ENCODE measurements at regions not wholly inside any gene's neighbourhood (a gene's known extent, or its start where the extent isn't known, plus 50 kb on each side); places are given as distances from the start of the nearest gene placed in this dataset.

GRCh38 chr1:111030590-111030989, 66.9 kb upstream of the LRIF1 start:
- Histone ChIP-seq H3K36me3 (ENCODE audit: insufficient read depth, low read length) (no peaks in the 10 kb centered on the region), H3K4me1 (ENCODE audit: insufficient read depth, low read length) (no peaks in the 10 kb centered on the region), H3K27me3 (ENCODE audit: insufficient read depth, low read length, poor library complexity, severe bottlenecking) (no peaks in the 10 kb centered on the region), H3K4me3 (ENCODE audit: low read length) (no peak overlapping the region), H3K9me3 (ENCODE audit: low read length) (no peaks in the 10 kb centered on the region), H3K27ac (ENCODE audit: low read depth, low read length) (no peak overlapping the region)
- CTCF ChIA-PET = interaction anchor here (0.6 to 2.2 kb wide), 25 partner anchors 10 to 620 kb away, joined by 3 to 16 read pairs (median 4); no protein-coding TSS in a partner anchor
- Mint-ChIP-seq H3K4me1 (no peaks in the 10 kb centered on the region), H3K4me3 (no peak overlapping the region), H3K36me3 (no peaks in the 10 kb centered on the region), H3K27ac (no peak overlapping the region), H3K9me3 (peaks cover 0 to 3% (median 0%) of the 10 kb centered on the region in 5 donors), H3K27me3 (peaks cover 8 to 21% of the 10 kb centered on the region in 2 donors)
- peak; percentile 8 to 61 (median 32) for DNase-seq
- POLR2A ChIA-PET = interaction anchor here (0.9 kb wide), 1 partner anchor 15 kb away, joined by 3 read pairs; no protein-coding TSS in a partner anchor

GRCh38 chr1:111025109-111025508, 61.4 kb upstream of the LRIF1 start:
- Mint-ChIP-seq H3K27ac (no peak overlapping the region), H3K27me3 (peaks cover 12 to 25% of the 10 kb centered on the region in 2 donors), H3K4me3 (no peak overlapping the region), H3K9me3 (peaks cover 0 to 7% (median 0%) of the 10 kb centered on the region in 5 donors), H3K4me1 (no peaks in the 10 kb centered on the region), H3K36me3 (peaks cover 0 to 4% (median 0%) of the 10 kb centered on the region in 3 donors)
- no peaks in the 10 kb centered on the region for H3K27me3 ChIP-seq (ENCODE audit: insufficient read depth, low read length, poor library complexity, severe bottlenecking)
- H3K4me1 ChIP-seq (ENCODE audit: insufficient read depth, low read length) = no peaks in the 10 kb centered on the region
- no peaks in the 10 kb centered on the region for H3K9me3 ChIP-seq (ENCODE audit: low read length)
- no peak overlapping the region for H3K4me3 ChIP-seq (ENCODE audit: low read length)
- no peak for DNase-seq
- CTCF ChIA-PET = no interaction called here
- no peak overlapping the region for H3K27ac ChIP-seq (ENCODE audit: low read depth, low read length)
- H3K36me3 ChIP-seq (ENCODE audit: insufficient read depth, low read length) = no peaks in the 10 kb centered on the region
- POLR2A ChIA-PET = no interaction called here

GRCh38 chr1:111015222-111015621, 51.5 kb upstream of the LRIF1 start:
- Histone ChIP-seq H3K27ac (ENCODE audit: low read depth, low read length) (no peak overlapping the region), H3K27me3 (ENCODE audit: insufficient read depth, low read length, poor library complexity, severe bottlenecking) (peaks cover 9% of the 10 kb centered on the region), H3K36me3 (ENCODE audit: insufficient read depth, low read length) (no peaks in the 10 kb centered on the region), H3K4me1 (ENCODE audit: insufficient read depth, low read length) (no peaks in the 10 kb centered on the region), H3K9me3 (ENCODE audit: low read length) (no peaks in the 10 kb centered on the region), H3K4me3 (ENCODE audit: low read length) (no peak overlapping the region)
- peaks cover 32 to 57% of the 10 kb centered on the region in 2 donors for H3K27me3 Mint-ChIP-seq
- H3K4me3 Mint-ChIP-seq = no peak overlapping the region
- POLR2A ChIA-PET = no interaction called here
- peaks cover 3 to 23% (median 22%) of the 10 kb centered on the region in 5 donors for H3K9me3 Mint-ChIP-seq
- no peaks in the 10 kb centered on the region for H3K4me1 Mint-ChIP-seq
- H3K36me3 Mint-ChIP-seq = peaks cover 0 to 21% (median 0%) of the 10 kb centered on the region in 3 donors
- CTCF ChIA-PET = interaction anchor here (1.9 kb wide), 1 partner anchor 15 kb away, joined by 8 read pairs; no protein-coding TSS in a partner anchor
- no peak for DNase-seq
- no peak overlapping the region for H3K27ac Mint-ChIP-seq

Measured in CD8-positive, alpha-beta memory T cell (primary cell).